Suprapubic skin (tissue), 4 donors: ENCODE measurements at regions not wholly inside any gene's neighbourhood (a gene's known extent, or its start where the extent isn't known, plus 50 kb on each side); places are given as distances from the start of the nearest gene placed in this dataset.
"Not testable (repeated sequence)": the region's sequence is repeated elsewhere in the genome, so short reads cannot be mapped to it uniquely, and the experiment has no call there.

Experiments used
- DNase-seq, 2 donors: peaks; one replicate each; pipeline ENCODE4 v3.0.0-alpha.2; 2019; ENCODE audit warnings: low spot score in 2 of 2
- H3K27ac ChIP-seq: fragments of 200-600 bp; sonication (generic); one replicate; pipeline ENCODE4 v1.5.1; 2019
- H3K27me3 ChIP-seq: fragments of 200-600 bp; sonication (generic); one replicate; pipeline ENCODE4 v1.5.1; 2019
- H3K36me3 ChIP-seq: fragments of 200-600 bp; sonication (generic); one replicate; pipeline ENCODE4 v1.5.1; 2019
- H3K4me1 ChIP-seq: fragments of 200-600 bp; sonication (generic); one replicate; pipeline ENCODE4 v1.5.1; 2019
- H3K4me3 ChIP-seq: fragments of 200-600 bp; sonication (generic); one replicate; pipeline ENCODE4 v1.5.1; 2019; ENCODE audit warnings: mild to moderate bottlenecking
- H3K9me3 ChIP-seq: fragments of 200-600 bp; sonication (generic); one replicate; pipeline ENCODE4 v1.5.1; 2019
- EP300 ChIP-seq: sonication (generic); formaldehyde crosslinking; IDR thresholded peaks from one replicate; pipeline ENCODE4 v1.6.1; 2017; ENCODE audit warnings: antibody characterized with exemption
- POLR2A ChIP-seq, 2 donors: fragments of 450-650 bp; IDR thresholded peaks; one replicate each; pipeline ENCODE4 v1.6.1; 2017; ENCODE audit warnings: antibody characterized with exemption in 2 of 2, mild to moderate bottlenecking in 2 of 2, moderate library complexity in 2 of 2
- POLR2AphosphoS5 ChIP-seq, 3 donors: sonication (generic); formaldehyde crosslinking; IDR thresholded peaks; one replicate each; pipeline ENCODE4 v1.6.1; 2017; ENCODE audit warnings: antibody characterized with exemption in 3 of 3
- WGBS: methylation state at CpG from one replicate; pipeline ENCODE4 v1.1.5; 2018; 5-methylcytosine and 5-hydroxymethylcytosine counted together
- TF ChIP-seq, protein P1 (sequence below), 2 donors: fragments of 200-600 bp in 1 of 2; fragments of 450-650 bp in 1 of 2; sonication (generic) in 1 of 2; IDR thresholded peaks; one replicate each; pipeline ENCODE4 v1.5.1; 2016 to 2019; ENCODE audit warnings: antibody characterized with exemption in 2 of 2, mild to moderate bottlenecking in 1 of 2, moderate library complexity in 1 of 2

DNA sequence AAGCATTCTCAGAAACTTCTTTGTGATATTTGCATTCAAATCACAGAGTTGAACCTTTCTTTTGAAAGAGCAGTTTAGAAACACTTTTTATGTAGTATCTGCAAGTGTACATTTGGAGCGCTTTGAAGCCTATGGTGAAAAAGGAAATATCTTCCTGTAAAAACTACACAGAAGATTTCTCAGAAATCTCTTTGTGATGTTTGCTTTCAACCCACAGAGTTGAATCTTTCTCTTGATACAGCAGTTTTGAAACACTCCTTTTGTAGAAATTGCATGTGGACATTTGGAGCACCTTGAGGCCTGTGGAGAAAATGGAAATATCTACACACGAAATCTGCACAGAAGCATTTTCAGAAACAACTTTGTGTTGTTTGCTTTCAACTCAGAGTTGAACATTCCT lies 612.3 kb upstream of the ZNF337 start:
- TF ChIP-seq, protein P1, sequence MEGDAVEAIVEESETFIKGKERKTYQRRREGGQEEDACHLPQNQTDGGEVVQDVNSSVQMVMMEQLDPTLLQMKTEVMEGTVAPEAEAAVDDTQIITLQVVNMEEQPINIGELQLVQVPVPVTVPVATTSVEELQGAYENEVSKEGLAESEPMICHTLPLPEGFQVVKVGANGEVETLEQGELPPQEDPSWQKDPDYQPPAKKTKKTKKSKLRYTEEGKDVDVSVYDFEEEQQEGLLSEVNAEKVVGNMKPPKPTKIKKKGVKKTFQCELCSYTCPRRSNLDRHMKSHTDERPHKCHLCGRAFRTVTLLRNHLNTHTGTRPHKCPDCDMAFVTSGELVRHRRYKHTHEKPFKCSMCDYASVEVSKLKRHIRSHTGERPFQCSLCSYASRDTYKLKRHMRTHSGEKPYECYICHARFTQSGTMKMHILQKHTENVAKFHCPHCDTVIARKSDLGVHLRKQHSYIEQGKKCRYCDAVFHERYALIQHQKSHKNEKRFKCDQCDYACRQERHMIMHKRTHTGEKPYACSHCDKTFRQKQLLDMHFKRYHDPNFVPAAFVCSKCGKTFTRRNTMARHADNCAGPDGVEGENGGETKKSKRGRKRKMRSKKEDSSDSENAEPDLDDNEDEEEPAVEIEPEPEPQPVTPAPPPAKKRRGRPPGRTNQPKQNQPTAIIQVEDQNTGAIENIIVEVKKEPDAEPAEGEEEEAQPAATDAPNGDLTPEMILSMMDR (IDR thresholded peaks at IDR 0.05), result no peak
- TF ChIP-seq POLR2AphosphoS5 (IDR thresholded peaks at IDR 0.05), result no peak
- no peak for TF ChIP-seq POLR2A (IDR thresholded peaks at IDR 0.05)
- TF ChIP-seq EP300, result no peak
- no peak overlapping the region for H3K27ac ChIP-seq
- H3K4me3 ChIP-seq, result no peak overlapping the region
- WGBS, result 88% methylated on average over 2 of the region's 2 CpGs
- no peaks in the 10 kb centered on the region for H3K9me3 ChIP-seq
- H3K4me1 ChIP-seq, result no peaks in the 10 kb centered on the region
- no peaks in the 10 kb centered on the region for H3K36me3 ChIP-seq
- no peaks in the 10 kb centered on the region for H3K27me3 ChIP-seq
- DNase-seq, result no peak

DNA sequence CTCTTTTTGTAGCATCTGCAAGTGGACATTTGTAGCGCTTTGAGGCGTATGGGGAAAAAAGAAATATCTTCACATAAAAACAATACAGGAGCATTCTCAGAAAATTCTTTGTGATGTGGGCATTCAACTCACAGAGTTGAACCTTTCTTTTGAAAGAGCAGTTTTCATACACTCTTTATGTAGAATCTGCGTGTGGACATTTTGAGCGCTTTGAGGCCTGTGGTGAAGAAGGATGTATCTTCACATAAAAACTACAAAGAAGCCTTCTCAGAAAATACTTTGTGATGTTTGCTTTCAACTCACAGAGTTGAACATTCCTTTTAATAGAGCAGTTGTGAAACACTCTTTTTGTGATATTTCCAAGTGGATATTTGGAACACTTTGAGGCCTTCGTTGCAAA lies 598.4 kb upstream of the ZNF337 start:
- Histone ChIP-seq H3K4me1 (no peaks in the 10 kb centered on the region), H3K36me3 (no peaks in the 10 kb centered on the region), H3K9me3 (no peaks in the 10 kb centered on the region), H3K27ac (no peak overlapping the region), H3K4me3 (no peak overlapping the region), H3K27me3 (no peaks in the 10 kb centered on the region)
- DNase-seq, result no peak
- TF ChIP-seq, protein P1 (IDR thresholded peaks at IDR 0.05), result no peak
- no peak for TF ChIP-seq POLR2AphosphoS5 (IDR thresholded peaks at IDR 0.05)
- TF ChIP-seq POLR2A (IDR thresholded peaks at IDR 0.05), result no peak
- TF ChIP-seq EP300, result no peak
- WGBS, result 91% methylated on average over 5 of the region's 5 CpGs

DNA sequence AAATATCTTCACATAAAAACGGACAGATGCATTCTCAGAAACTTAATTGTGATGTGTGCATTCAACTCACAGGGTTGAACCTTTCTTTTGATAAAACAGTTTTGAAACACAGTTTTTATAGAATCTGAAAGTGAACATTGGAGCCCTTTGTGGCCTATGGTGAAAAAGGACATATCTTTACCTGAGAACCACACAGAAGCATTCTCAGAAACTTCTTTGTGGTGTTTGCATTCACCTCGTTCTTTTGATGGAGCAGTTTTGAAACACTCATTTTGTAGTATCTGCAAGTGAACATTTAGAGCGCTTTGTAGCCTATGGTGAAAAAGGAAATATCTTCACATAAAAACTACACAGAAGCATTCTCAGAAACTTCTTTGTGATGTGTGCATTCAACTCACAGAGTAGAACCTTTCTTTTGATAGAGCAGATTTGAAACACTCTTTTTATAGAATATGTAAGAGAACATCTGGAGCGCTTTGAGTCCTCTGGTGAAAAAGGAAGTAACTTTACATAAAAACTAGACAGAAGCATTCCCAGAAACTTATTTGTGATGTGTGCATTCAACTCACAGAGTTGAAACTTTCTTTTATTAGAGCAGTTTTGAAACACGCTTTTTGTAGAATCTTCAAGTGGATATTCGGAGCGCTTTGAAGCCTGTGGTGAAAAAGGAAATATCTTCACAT lies 591.9 kb upstream of the ZNF337 start:
- H3K27ac ChIP-seq, H3K9me3 ChIP-seq, H3K27me3 ChIP-seq, H3K4me1 ChIP-seq, H3K4me3 ChIP-seq, H3K36me3 ChIP-seq, DNase-seq: not testable (repeated sequence)
- WGBS, result 87% methylated on average over 7 of the region's 7 CpGs

DNA sequence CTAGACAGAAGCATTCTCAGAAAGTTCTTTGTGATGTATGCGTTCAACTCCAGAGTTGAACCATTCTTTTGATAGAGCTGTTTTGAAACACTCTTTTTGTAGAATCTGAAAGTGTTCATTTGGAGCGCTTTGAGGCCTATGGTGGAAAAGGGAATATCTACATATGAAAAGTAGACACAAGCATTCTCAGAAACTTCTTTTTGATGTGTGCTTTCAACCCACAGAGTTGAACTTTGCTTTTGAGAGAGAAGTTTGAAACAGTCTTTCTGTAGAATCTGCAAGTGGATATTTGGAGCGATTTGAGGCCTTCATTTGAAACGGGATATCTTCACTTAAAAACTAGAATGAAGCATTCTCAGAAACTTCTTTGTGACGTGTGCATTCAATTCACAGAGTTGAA lies 582.6 kb upstream of the ZNF337 start:
- H3K4me1 ChIP-seq, result no peaks in the 10 kb centered on the region
- no peaks in the 10 kb centered on the region for H3K36me3 ChIP-seq
- H3K27me3 ChIP-seq, result no peaks in the 10 kb centered on the region
- H3K9me3 ChIP-seq, result no peaks in the 10 kb centered on the region
- TF ChIP-seq EP300 (no peak), POLR2AphosphoS5 (IDR thresholded peaks at IDR 0.05) (no peak), POLR2A (IDR thresholded peaks at IDR 0.05) (no peak)
- TF ChIP-seq, protein P1 (IDR thresholded peaks at IDR 0.05), result no peak
- no peak overlapping the region for H3K27ac ChIP-seq
- DNase-seq, result no peak
- no peak overlapping the region for H3K4me3 ChIP-seq
- 91% methylated on average over 5 of the region's 5 CpGs for WGBS

DNA sequence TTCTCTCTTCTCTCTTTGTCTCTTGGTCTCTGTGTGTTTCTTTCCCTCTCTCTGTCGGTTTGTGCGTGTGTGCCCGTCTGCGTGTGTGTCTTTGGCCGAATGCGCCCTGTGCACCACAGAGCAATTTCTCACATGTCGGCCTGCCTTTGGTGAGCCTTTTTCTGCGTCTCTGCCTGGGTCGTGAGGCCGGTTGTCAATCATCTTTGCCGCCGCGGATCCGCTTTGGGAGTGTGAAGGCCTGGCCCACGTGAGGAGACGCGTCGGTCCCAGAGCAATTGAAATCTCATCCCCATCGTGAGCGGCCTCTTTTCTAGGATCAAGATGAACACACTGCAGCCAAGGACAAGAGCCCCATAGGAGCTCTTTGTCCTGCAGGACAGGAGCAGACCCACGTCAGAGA lies 580.7 kb upstream of the ZNF337 start:
- Histone ChIP-seq H3K36me3 (no peaks in the 10 kb centered on the region), H3K27ac (no peak overlapping the region), H3K4me3 (no peak overlapping the region), H3K27me3 (no peaks in the 10 kb centered on the region), H3K4me1 (no peaks in the 10 kb centered on the region), H3K9me3 (no peaks in the 10 kb centered on the region)
- TF ChIP-seq, protein P1 (IDR thresholded peaks at IDR 0.05), result no peak
- no peak for TF ChIP-seq POLR2A (IDR thresholded peaks at IDR 0.05)
- no peak for TF ChIP-seq EP300
- no peak for TF ChIP-seq POLR2AphosphoS5 (IDR thresholded peaks at IDR 0.05)
- 92% methylated on average over 21 of the region's 21 CpGs for WGBS
- DNase-seq, result no peak
